Peyer's patch (tissue), 4 donors: ENCODE measurements at regions not wholly inside any gene's neighbourhood (a gene's known extent, or its start where the extent isn't known, plus 50 kb on each side); places are given as distances from the start of the nearest gene placed in this dataset.

Experiments used
- CTCF ChIP-seq, 6 experiments: fragments of 450-650 bp in 4 of 6; fragments of 200-600 bp in 2 of 6; sonication (generic) in 1 of 6; IDR thresholded peaks; one replicate each; pipeline ENCODE4 v1.5.1; 2017 to 2019; ENCODE audit warnings: antibody characterized with exemption in 6 of 6, mild to moderate bottlenecking in 3 of 6, moderate library complexity in 1 of 6
- POLR2A ChIP-seq, 2 donors: fragments of 450-650 bp; IDR thresholded peaks; one replicate each; pipeline ENCODE4 v1.5.1; 2017; ENCODE audit warnings: antibody characterized with exemption in 2 of 2, mild to moderate bottlenecking in 2 of 2, moderate library complexity in 2 of 2

DNA sequence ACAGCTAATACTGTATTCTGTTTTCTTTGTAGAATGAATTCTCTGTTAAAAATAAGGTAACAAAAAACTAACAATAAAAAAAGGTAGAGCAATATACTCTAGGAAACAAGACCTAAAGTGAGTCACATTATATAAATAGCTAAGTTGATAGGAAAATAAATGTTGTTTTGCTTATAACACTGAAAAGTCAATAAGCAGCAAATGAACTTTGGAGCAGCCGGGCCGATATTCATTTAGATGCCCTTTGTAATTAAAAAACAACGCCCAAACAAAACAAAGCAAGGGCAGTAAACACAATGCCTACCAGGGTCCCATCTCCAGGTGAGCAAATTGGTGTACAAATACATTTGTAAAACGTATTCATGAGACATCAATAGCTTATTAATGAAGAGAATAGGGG lies 227.6 kb upstream of the FOXN3 start:
- no peak for TF ChIP-seq POLR2A (IDR thresholded peaks at IDR 0.05)
- no peak for TF ChIP-seq CTCF (IDR thresholded peaks at IDR 0.05)
